Transverse colon (tissue), 4 donors: ENCODE measurements at regions not wholly inside any gene's neighbourhood (a gene's known extent, or its start where the extent isn't known, plus 50 kb on each side); places are given as distances from the start of the nearest gene placed in this dataset.

Experiments used
- EP300 ChIP-seq: sonication (generic); formaldehyde crosslinking; IDR thresholded peaks from one replicate; pipeline ENCODE4 v1.6.1; 2017; ENCODE audit warnings: antibody characterized with exemption, low read depth
- POLR2A ChIP-seq: fragments of 450-650 bp; IDR thresholded peaks from one replicate; pipeline ENCODE4 v1.6.1; 2016; ENCODE audit warnings: antibody characterized with exemption, mild to moderate bottlenecking, moderate library complexity
- POLR2AphosphoS5 ChIP-seq, 3 donors: sonication (generic); formaldehyde crosslinking; IDR thresholded peaks; one replicate each; pipeline ENCODE4 v1.6.1; 2016; ENCODE audit warnings: antibody characterized with exemption in 3 of 3
- TF ChIP-seq, protein P1 (sequence below), 5 experiments: fragments of 200-600 bp in 3 of 5; fragments of 450-650 bp in 2 of 5; sonication (generic) in 3 of 5; IDR thresholded peaks; 1 replicate in 2 of 5; 2 replicates in 3 of 5; pipeline ENCODE4 v1.5.1; 2016 to 2017; ENCODE audit warnings: antibody characterized with exemption in 5 of 5, inconsistent platforms in 3 of 5, mild to moderate bottlenecking in 2 of 5, moderate library complexity in 1 of 5

DNA sequence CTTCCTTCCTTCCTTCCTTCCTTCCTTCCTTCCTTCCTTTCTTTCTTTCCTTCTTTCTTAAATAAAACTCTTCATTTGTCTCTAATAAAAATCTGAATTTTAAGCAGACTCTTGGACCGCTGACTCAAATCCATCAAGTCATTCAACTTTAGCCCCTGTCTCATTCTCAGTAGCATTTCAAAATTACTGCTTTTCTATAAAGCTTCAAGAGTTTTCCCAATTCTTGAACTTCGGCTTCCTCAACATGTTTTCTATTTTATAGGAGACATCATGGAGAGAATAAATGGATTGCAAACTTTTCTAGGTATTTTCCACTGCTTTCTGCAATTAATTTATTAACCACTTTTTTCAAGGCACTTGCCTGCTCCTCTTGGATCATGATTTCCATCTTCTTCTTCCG, 497.1 kb upstream of the GJE1 start:
- TF ChIP-seq, protein P1, sequence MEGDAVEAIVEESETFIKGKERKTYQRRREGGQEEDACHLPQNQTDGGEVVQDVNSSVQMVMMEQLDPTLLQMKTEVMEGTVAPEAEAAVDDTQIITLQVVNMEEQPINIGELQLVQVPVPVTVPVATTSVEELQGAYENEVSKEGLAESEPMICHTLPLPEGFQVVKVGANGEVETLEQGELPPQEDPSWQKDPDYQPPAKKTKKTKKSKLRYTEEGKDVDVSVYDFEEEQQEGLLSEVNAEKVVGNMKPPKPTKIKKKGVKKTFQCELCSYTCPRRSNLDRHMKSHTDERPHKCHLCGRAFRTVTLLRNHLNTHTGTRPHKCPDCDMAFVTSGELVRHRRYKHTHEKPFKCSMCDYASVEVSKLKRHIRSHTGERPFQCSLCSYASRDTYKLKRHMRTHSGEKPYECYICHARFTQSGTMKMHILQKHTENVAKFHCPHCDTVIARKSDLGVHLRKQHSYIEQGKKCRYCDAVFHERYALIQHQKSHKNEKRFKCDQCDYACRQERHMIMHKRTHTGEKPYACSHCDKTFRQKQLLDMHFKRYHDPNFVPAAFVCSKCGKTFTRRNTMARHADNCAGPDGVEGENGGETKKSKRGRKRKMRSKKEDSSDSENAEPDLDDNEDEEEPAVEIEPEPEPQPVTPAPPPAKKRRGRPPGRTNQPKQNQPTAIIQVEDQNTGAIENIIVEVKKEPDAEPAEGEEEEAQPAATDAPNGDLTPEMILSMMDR (IDR thresholded peaks at IDR 0.05) = no peak
- TF ChIP-seq POLR2A (no peak), EP300 (no peak), POLR2AphosphoS5 (IDR thresholded peaks at IDR 0.05) (no peak)
